ENCODE measurements at regions not wholly inside any gene's neighbourhood (a gene's known extent, or its start where the extent isn't known, plus 50 kb on each side); places are given as distances from the start of the nearest gene placed in this dataset.

GRCh38 chr4:53802500-53802899 is 211.2 kb upstream of the LNX1 start:
- no peak overlapping the region for H3K27ac ChIP-seq (ENCODE audit: insufficient read depth, low read length, poor library complexity, severe bottlenecking)
- no peak overlapping the region for H3K4me3 ChIP-seq (ENCODE audit: insufficient read depth, low read depth, low read length, poor library complexity, severe bottlenecking)
- H3K27me3 ChIP-seq (replicated peaks; ENCODE audit: control insufficient read depth, insufficient read depth, low read length, poor library complexity, severe bottlenecking), result no peaks in the 10 kb centered on the region
- H3K9me3 ChIP-seq (ENCODE audit: control insufficient read depth, low read length), result no peaks in the 10 kb centered on the region
- no peaks in the 10 kb centered on the region for H3K36me3 ChIP-seq (ENCODE audit: control insufficient read depth, insufficient read depth, low read length)
- no peak for DNase-seq
- no peaks in the 10 kb centered on the region for H3K4me1 ChIP-seq (ENCODE audit: control insufficient read depth, insufficient read depth, low read length, poor library complexity, severe bottlenecking)

- no peak for DNase-seq
- H3K4me3 ChIP-seq (ENCODE audit: insufficient read depth, low read depth, low read length, poor library complexity, severe bottlenecking), result no peak overlapping the region
- no peaks in the 10 kb centered on the region for H3K4me1 ChIP-seq (ENCODE audit: control insufficient read depth, insufficient read depth, low read length, poor library complexity, severe bottlenecking)
- no peak overlapping the region for H3K27ac ChIP-seq (ENCODE audit: insufficient read depth, low read length, poor library complexity, severe bottlenecking)
- H3K9me3 ChIP-seq (ENCODE audit: control insufficient read depth, low read length), result no peaks in the 10 kb centered on the region
- no peaks in the 10 kb centered on the region for H3K36me3 ChIP-seq (ENCODE audit: control insufficient read depth, insufficient read depth, low read length)
- H3K27me3 ChIP-seq (replicated peaks; ENCODE audit: control insufficient read depth, insufficient read depth, low read length, poor library complexity, severe bottlenecking), result no peaks in the 10 kb centered on the region
Measured at GRCh38 chr4:53801373-53801772, 210.1 kb upstream of the LNX1 start.

GRCh38 chr4:53800741-53801140 is 209.5 kb upstream of the LNX1 start:
- Histone ChIP-seq H3K4me3 (ENCODE audit: insufficient read depth, low read depth, low read length, poor library complexity, severe bottlenecking) (no peak overlapping the region), H3K27me3 (replicated peaks; ENCODE audit: control insufficient read depth, insufficient read depth, low read length, poor library complexity, severe bottlenecking) (no peaks in the 10 kb centered on the region), H3K9me3 (ENCODE audit: control insufficient read depth, low read length) (no peaks in the 10 kb centered on the region), H3K27ac (ENCODE audit: insufficient read depth, low read length, poor library complexity, severe bottlenecking) (no peak overlapping the region), H3K36me3 (ENCODE audit: control insufficient read depth, insufficient read depth, low read length) (no peaks in the 10 kb centered on the region), H3K4me1 (ENCODE audit: control insufficient read depth, insufficient read depth, low read length, poor library complexity, severe bottlenecking) (no peaks in the 10 kb centered on the region)
- no peak for DNase-seq

- H3K9me3 ChIP-seq (ENCODE audit: control insufficient read depth, low read length), result no peaks in the 10 kb centered on the region
- H3K4me3 ChIP-seq (ENCODE audit: insufficient read depth, low read depth, low read length, poor library complexity, severe bottlenecking), result no peak overlapping the region
- H3K36me3 ChIP-seq (ENCODE audit: control insufficient read depth, insufficient read depth, low read length), result no peaks in the 10 kb centered on the region
- H3K27me3 ChIP-seq (replicated peaks; ENCODE audit: control insufficient read depth, insufficient read depth, low read length, poor library complexity, severe bottlenecking), result no peaks in the 10 kb centered on the region
- no peak for DNase-seq
- no peak overlapping the region for H3K27ac ChIP-seq (ENCODE audit: insufficient read depth, low read length, poor library complexity, severe bottlenecking)
- no peaks in the 10 kb centered on the region for H3K4me1 ChIP-seq (ENCODE audit: control insufficient read depth, insufficient read depth, low read length, poor library complexity, severe bottlenecking)
Measured at GRCh38 chr4:53793096-53793495, 201.8 kb upstream of the LNX1 start.

GRCh38 chr4:53790286-53790685 is 199.0 kb upstream of the LNX1 start:
- H3K27me3 ChIP-seq (replicated peaks; ENCODE audit: control insufficient read depth, insufficient read depth, low read length, poor library complexity, severe bottlenecking), result no peaks in the 10 kb centered on the region
- H3K4me1 ChIP-seq (ENCODE audit: control insufficient read depth, insufficient read depth, low read length, poor library complexity, severe bottlenecking), result no peaks in the 10 kb centered on the region
- H3K9me3 ChIP-seq (ENCODE audit: control insufficient read depth, low read length), result no peaks in the 10 kb centered on the region
- H3K27ac ChIP-seq (ENCODE audit: insufficient read depth, low read length, poor library complexity, severe bottlenecking), result no peak overlapping the region
- H3K4me3 ChIP-seq (ENCODE audit: insufficient read depth, low read depth, low read length, poor library complexity, severe bottlenecking), result no peak overlapping the region
- DNase-seq, result no peak
- no peaks in the 10 kb centered on the region for H3K36me3 ChIP-seq (ENCODE audit: control insufficient read depth, insufficient read depth, low read length)

GRCh38 chr4:53788621-53789020 is 197.3 kb upstream of the LNX1 start:
- Histone ChIP-seq H3K27me3 (replicated peaks; ENCODE audit: control insufficient read depth, insufficient read depth, low read length, poor library complexity, severe bottlenecking) (no peaks in the 10 kb centered on the region), H3K36me3 (ENCODE audit: control insufficient read depth, insufficient read depth, low read length) (no peaks in the 10 kb centered on the region), H3K4me1 (ENCODE audit: control insufficient read depth, insufficient read depth, low read length, poor library complexity, severe bottlenecking) (no peaks in the 10 kb centered on the region), H3K27ac (ENCODE audit: insufficient read depth, low read length, poor library complexity, severe bottlenecking) (no peak overlapping the region), H3K9me3 (ENCODE audit: control insufficient read depth, low read length) (no peaks in the 10 kb centered on the region), H3K4me3 (ENCODE audit: insufficient read depth, low read depth, low read length, poor library complexity, severe bottlenecking) (no peak overlapping the region)
- no peak for DNase-seq

- H3K4me3 ChIP-seq (ENCODE audit: insufficient read depth, low read depth, low read length, poor library complexity, severe bottlenecking), result no peak overlapping the region
- DNase-seq, result no peak
- no peaks in the 10 kb centered on the region for H3K27me3 ChIP-seq (replicated peaks; ENCODE audit: control insufficient read depth, insufficient read depth, low read length, poor library complexity, severe bottlenecking)
- H3K36me3 ChIP-seq (ENCODE audit: control insufficient read depth, insufficient read depth, low read length), result no peaks in the 10 kb centered on the region
- no peaks in the 10 kb centered on the region for H3K4me1 ChIP-seq (ENCODE audit: control insufficient read depth, insufficient read depth, low read length, poor library complexity, severe bottlenecking)
- H3K27ac ChIP-seq (ENCODE audit: insufficient read depth, low read length, poor library complexity, severe bottlenecking), result no peak overlapping the region
- H3K9me3 ChIP-seq (ENCODE audit: control insufficient read depth, low read length), result no peaks in the 10 kb centered on the region
Measured at GRCh38 chr4:53788011-53788410, 196.7 kb upstream of the LNX1 start.

GRCh38 chr4:53786632-53787031 is 195.3 kb upstream of the LNX1 start:
- Histone ChIP-seq H3K9me3 (ENCODE audit: control insufficient read depth, low read length) (no peaks in the 10 kb centered on the region), H3K27ac (ENCODE audit: insufficient read depth, low read length, poor library complexity, severe bottlenecking) (no peak overlapping the region), H3K27me3 (replicated peaks; ENCODE audit: control insufficient read depth, insufficient read depth, low read length, poor library complexity, severe bottlenecking) (no peaks in the 10 kb centered on the region), H3K4me3 (ENCODE audit: insufficient read depth, low read depth, low read length, poor library complexity, severe bottlenecking) (no peak overlapping the region), H3K36me3 (ENCODE audit: control insufficient read depth, insufficient read depth, low read length) (no peaks in the 10 kb centered on the region), H3K4me1 (ENCODE audit: control insufficient read depth, insufficient read depth, low read length, poor library complexity, severe bottlenecking) (no peaks in the 10 kb centered on the region)
- no peak for DNase-seq

GRCh38 chr4:53785996-53786395 is 194.7 kb upstream of the LNX1 start:
- Histone ChIP-seq H3K4me1 (ENCODE audit: control insufficient read depth, insufficient read depth, low read length, poor library complexity, severe bottlenecking) (no peaks in the 10 kb centered on the region), H3K27me3 (replicated peaks; ENCODE audit: control insufficient read depth, insufficient read depth, low read length, poor library complexity, severe bottlenecking) (no peaks in the 10 kb centered on the region), H3K36me3 (ENCODE audit: control insufficient read depth, insufficient read depth, low read length) (no peaks in the 10 kb centered on the region), H3K4me3 (ENCODE audit: insufficient read depth, low read depth, low read length, poor library complexity, severe bottlenecking) (no peak overlapping the region), H3K27ac (ENCODE audit: insufficient read depth, low read length, poor library complexity, severe bottlenecking) (no peak overlapping the region), H3K9me3 (ENCODE audit: control insufficient read depth, low read length) (no peaks in the 10 kb centered on the region)
- DNase-seq, result no peak

GRCh38 chr4:53784112-53784511 is 192.8 kb upstream of the LNX1 start:
- H3K4me1 ChIP-seq (ENCODE audit: control insufficient read depth, insufficient read depth, low read length, poor library complexity, severe bottlenecking), result no peaks in the 10 kb centered on the region
- no peak overlapping the region for H3K27ac ChIP-seq (ENCODE audit: insufficient read depth, low read length, poor library complexity, severe bottlenecking)
- H3K36me3 ChIP-seq (ENCODE audit: control insufficient read depth, insufficient read depth, low read length), result no peaks in the 10 kb centered on the region
- H3K9me3 ChIP-seq (ENCODE audit: control insufficient read depth, low read length), result no peaks in the 10 kb centered on the region
- H3K4me3 ChIP-seq (ENCODE audit: insufficient read depth, low read depth, low read length, poor library complexity, severe bottlenecking), result no peak overlapping the region
- no peak for DNase-seq
- H3K27me3 ChIP-seq (replicated peaks; ENCODE audit: control insufficient read depth, insufficient read depth, low read length, poor library complexity, severe bottlenecking), result no peaks in the 10 kb centered on the region
